GM12875 (cell line): ENCODE measurements at regions not wholly inside any gene's neighbourhood (a gene's known extent, or its start where the extent isn't known, plus 50 kb on each side); places are given as distances from the start of the nearest gene placed in this dataset.

Source experiments
- H3K4me3 ChIP-seq: one replicate; pipeline ENCODE4 v1.5.1; 2011; ENCODE audit warnings: low read depth, low read length, control low read depth
- TF ChIP-seq, protein P1 (sequence below): IDR thresholded peaks from 2 replicates; pipeline ENCODE4 v1.5.1; 2011; ENCODE audit warnings: low read depth, mild to moderate bottlenecking, control low read depth, inconsistent platforms, low read length, moderate library complexity, borderline replicate concordance; ENCODE audit not compliant: insufficient read depth

DNA sequence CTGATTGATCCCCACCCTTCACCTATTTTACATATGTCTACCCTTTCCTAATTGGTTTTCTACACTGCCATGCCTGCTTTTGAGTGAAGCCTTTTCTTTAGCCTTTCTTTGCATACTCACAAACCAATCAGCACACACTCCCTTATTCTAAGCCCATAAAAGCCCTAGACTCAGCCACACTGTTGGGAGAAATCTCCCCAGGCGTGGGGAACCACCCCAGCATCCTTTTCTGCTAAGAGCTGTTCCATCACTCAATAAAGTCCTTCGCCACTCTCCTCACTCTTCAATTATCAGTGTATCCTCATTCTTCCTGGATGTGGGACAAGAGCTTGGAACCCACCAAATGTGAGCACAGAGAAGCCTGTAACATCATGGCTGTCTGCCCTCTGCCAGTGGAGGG, 343.6 kb downstream of the SLITRK1 start:
- no peak overlapping the region for H3K4me3 ChIP-seq
- TF ChIP-seq, protein P1, sequence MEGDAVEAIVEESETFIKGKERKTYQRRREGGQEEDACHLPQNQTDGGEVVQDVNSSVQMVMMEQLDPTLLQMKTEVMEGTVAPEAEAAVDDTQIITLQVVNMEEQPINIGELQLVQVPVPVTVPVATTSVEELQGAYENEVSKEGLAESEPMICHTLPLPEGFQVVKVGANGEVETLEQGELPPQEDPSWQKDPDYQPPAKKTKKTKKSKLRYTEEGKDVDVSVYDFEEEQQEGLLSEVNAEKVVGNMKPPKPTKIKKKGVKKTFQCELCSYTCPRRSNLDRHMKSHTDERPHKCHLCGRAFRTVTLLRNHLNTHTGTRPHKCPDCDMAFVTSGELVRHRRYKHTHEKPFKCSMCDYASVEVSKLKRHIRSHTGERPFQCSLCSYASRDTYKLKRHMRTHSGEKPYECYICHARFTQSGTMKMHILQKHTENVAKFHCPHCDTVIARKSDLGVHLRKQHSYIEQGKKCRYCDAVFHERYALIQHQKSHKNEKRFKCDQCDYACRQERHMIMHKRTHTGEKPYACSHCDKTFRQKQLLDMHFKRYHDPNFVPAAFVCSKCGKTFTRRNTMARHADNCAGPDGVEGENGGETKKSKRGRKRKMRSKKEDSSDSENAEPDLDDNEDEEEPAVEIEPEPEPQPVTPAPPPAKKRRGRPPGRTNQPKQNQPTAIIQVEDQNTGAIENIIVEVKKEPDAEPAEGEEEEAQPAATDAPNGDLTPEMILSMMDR = no peak

DNA sequence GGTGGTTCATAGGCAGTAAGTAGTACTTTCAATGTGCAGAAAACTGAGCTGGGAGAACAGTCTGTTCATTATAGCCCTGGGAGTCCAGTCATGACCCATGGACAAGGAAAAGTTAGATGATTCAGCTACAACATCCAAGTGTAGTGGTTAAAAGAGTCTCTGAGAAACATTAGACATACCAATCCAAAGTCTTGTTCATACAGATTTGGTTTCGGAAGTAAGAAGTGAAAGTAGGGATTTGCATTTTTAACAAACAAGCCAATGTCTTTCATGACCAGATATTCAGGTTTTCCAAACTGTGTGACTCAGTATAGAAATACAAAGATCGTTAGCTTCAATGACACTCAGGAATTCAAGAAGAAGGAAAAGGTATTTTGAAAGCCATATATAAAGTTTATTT, 345.3 kb downstream of the SLITRK1 start:
- no peak overlapping the region for H3K4me3 ChIP-seq
- TF ChIP-seq, protein P1 = no peak

DNA sequence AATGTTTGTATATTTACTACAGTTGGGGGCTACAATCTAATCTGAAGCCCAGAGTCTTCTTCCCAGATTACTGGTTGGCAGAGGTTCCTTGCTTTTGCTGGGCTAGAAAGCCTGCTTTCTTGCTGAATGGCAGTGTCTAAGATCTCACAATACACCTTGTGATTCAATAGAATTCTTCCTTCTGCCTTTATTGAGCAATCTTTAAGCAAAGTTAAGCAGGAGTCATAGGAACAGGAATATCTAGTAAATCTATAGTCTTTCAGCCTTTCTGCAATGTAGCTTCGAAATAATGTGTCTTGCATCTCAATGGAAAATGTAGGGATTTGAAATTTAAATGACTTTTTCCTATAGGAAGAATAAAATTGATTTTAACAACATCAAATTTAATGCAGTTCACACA, 346.1 kb downstream of the SLITRK1 start:
- H3K4me3 ChIP-seq = no peak overlapping the region
- TF ChIP-seq, protein P1 = no peak

DNA sequence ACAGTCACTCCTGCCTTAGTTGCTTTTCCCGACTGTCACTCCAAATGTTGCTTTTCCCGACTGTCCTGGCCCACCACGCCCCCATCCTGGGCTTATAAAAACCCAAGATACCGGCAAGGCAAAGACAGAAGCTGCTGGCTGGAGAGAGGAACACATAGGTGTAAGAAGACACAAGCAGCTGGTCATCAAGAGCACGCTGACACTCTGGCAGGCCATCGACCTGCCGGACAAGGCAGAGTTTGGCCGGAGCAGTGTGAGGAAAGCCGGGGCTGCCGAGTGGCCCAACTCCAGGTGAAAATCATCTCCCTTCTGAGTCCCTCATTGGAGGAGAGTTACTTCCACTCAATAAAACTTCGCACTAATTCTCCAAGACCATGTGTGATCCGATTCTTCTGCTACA, 349.5 kb downstream of the SLITRK1 start:
- H3K4me3 ChIP-seq = no peak overlapping the region
- TF ChIP-seq, protein P1 = no peak

DNA sequence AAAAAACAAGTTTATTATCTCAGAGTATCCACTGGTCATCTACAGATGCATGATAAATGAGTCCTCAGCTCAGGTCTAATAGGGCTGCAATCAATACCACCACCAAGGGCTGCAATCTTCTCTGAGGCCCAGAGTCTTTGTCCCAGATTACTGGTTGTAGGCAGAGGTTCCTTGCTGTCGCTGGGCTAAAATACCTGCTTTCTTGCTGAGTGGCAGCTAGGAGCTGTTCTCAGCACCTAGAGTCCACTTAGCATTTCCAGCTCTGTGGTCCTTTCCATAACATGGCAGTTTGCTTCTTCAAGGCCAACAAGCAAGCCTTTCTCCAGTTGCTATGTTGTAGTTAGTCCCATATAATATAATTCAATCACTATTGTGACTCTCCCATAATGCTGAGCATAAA, 351.3 kb downstream of the SLITRK1 start:
- TF ChIP-seq, protein P1 = no peak

DNA sequence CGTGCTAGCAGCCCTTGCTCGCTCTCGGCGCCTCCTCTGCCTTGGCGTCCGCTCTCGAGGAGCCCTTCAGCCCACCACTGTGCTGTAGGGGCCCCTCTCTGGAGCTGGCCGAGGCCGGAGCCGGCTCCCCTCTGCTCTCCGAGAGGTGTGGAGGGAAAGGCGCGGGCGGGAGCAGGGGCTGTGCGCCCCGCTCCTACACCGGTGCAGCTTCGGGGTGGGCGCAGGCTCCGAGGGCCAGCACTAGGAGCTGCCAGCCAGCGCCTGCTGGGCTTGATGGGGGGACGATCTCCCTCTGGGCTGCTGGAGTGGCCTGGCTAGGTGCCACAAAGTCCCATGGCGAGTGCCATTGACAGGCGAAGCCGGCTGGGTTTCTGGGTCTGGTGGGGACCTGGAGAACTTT, 365.5 kb downstream of the SLITRK1 start:
- TF ChIP-seq, protein P1 = no peak
- H3K4me3 ChIP-seq = no peak overlapping the region

More for the DNA sequence above, 351.3 kb downstream of the SLITRK1 start:
- H3K4me3 ChIP-seq = no peak overlapping the region

DNA sequence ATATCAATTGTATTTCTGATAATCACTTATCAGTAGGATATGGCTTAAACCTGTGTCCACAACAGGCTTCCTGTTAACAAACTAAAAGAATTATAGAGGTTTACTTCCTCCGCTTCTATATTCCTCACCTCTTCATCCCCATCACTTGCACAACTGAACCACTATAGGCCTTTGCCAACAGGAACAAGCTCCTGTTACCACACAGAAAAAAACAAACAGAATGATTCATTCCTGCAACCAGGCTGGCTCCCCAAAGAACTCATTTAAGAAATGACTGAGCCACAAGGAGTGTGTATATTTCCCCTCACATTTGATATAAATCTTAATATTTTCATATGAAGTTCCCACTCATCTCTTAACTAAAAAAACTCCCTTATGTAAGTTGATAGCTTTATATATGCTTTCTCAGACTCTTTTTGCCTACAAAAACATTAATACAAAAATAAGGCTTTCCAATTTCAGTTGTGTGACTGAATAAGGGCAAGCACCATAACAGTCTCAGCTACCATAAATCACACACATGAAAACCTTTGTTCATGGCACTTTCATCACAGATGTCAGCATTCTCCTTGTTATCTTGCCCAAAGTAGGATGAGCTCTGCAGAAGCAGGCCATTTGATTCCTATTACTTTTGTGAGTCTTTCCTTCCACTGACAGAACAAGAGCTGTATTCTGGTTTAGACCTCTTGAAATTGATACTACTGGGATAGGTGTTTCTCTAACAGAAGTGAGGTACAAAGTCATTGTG, 366.8 kb downstream of the SLITRK1 start:
- no peak overlapping the region for H3K4me3 ChIP-seq
- TF ChIP-seq, protein P1 = no peak
